PC-3 (cell line): ENCODE measurements at regions not wholly inside any gene's neighbourhood (a gene's known extent, or its start where the extent isn't known, plus 50 kb on each side); places are given as distances from the start of the nearest gene placed in this dataset.

Experiments used
- ATAC-seq: fragments of 200-7000 bp; cut with Tn5 transposase; 2 replicates; pipeline ENCODE4 v1.9.1; 2020; ENCODE audit warnings: mild to moderate bottlenecking, moderate library complexity
- BruUV-seq: library from RNA; stranded (reverse); fragments of 400-500 nt; replicated peaks from 2 replicates; lab custom pipeline; 2021; lab: Mats Ljungman, UMichigan
- CTCF ChIA-PET: fragments of 300-600 bp; sonication (Branson Sonifier 250); formaldehyde crosslinking; loops from one replicate; lab custom pipeline; 2022; ENCODE audit warnings: antibody characterized with exemption; lab: Charles Lee
- POLR2A ChIA-PET: fragments of 300-600 bp; sonication (Branson Sonifier 250); formaldehyde crosslinking; loops from one replicate; lab custom pipeline; 2022; ENCODE audit warnings: antibody characterized with exemption; ENCODE audit not compliant: unreplicated experiment; lab: Charles Lee
- DNase-seq: peaks from one replicate; pipeline ENCODE4 v3.0.0-alpha.2; 2015
- H2AFZ ChIP-seq: fragments of 300-600 bp; sonication (generic); 2 replicates; pipeline ENCODE4 v1.6.0; 2016; ENCODE audit warnings: antibody characterized with exemption, low read length
- H3F3A ChIP-seq: fragments of 300-600 bp; sonication (generic); one replicate; pipeline ENCODE4 v1.6.0; 2017; ENCODE audit warnings: antibody characterized with exemption, low read length, control low read depth, mild to moderate bottlenecking; ENCODE audit not compliant: unreplicated experiment
- H3K27ac ChIP-seq: fragments of 300-600 bp; sonication (generic); 2 replicates; pipeline ENCODE4 v1.5.1; 2016; ENCODE audit warnings: mild to moderate bottlenecking, low read length
- H3K27me3 ChIP-seq: fragments of 300-600 bp; sonication (generic); 2 replicates; pipeline ENCODE4 v1.6.1; 2016; ENCODE audit warnings: low read length, mixed read lengths
- H3K36me3 ChIP-seq: fragments of 300-600 bp; sonication (generic); 2 replicates; pipeline ENCODE4 v1.6.1; 2016; ENCODE audit warnings: low read depth, mixed run types, low read length, mixed read lengths
- H3K4me1 ChIP-seq: fragments of 300-600 bp; sonication (generic); 2 replicates; pipeline ENCODE4 v1.5.1; 2016; ENCODE audit warnings: low read length; ENCODE audit not compliant: insufficient read depth
- H3K4me2 ChIP-seq: fragments of 300-600 bp; sonication (generic); 2 replicates; pipeline ENCODE4 v1.6.0; 2016; ENCODE audit warnings: low read length
- H3K4me3 ChIP-seq: fragments of 300-600 bp; sonication (generic); 2 replicates; pipeline ENCODE4 v1.5.1; 2016; ENCODE audit warnings: mild to moderate bottlenecking, low read length, mixed read lengths
- H3K79me2 ChIP-seq: fragments of 300-600 bp; sonication (generic); 2 replicates; pipeline ENCODE4 v1.6.1; 2017; ENCODE audit warnings: low read length, mixed read lengths
- H3K9ac ChIP-seq: fragments of 300-600 bp; sonication (generic); 2 replicates; pipeline ENCODE4 v1.6.0; 2016; ENCODE audit warnings: mild to moderate bottlenecking, low read length
- H3K9me2 ChIP-seq: fragments of 300-600 bp; sonication (generic); replicated peaks from 2 replicates; pipeline ENCODE4 v1.6.1; 2016; ENCODE audit warnings: mixed run types, low read length, mixed read lengths
- H3K9me3 ChIP-seq: fragments of 300-600 bp; sonication (generic); 2 replicates; pipeline ENCODE4 v1.6.1; 2016; ENCODE audit warnings: low read length, mixed read lengths
- H4K20me1 ChIP-seq: fragments of 300-600 bp; sonication (generic); 2 replicates; pipeline ENCODE4 v1.6.1; 2016; ENCODE audit warnings: low read length, mixed read lengths
- EZH2 ChIP-seq: fragments of 300-600 bp; sonication (generic); IDR thresholded peaks from one replicate; pipeline ENCODE4 v1.6.1; 2017; ENCODE audit warnings: antibody characterized with exemption, mild to moderate bottlenecking, low read length; ENCODE audit not compliant: unreplicated experiment
- EZH2phosphoT487 ChIP-seq: fragments of 300-600 bp; sonication (generic); IDR thresholded peaks from 2 replicates; pipeline ENCODE4 v1.6.1; 2018; ENCODE audit warnings: mild to moderate bottlenecking, antibody characterized with exemption, low read length, borderline replicate concordance
- intact Hi-C: fragments of 100-400 bp; cut with micrococcal nuclease; formaldehyde crosslinking; loops from 2 replicates; pipeline ENCODE4 v1.9.0; 2023
- TF ChIP-seq, protein P1 (sequence below): fragments of 300-600 bp; sonication (generic); conservative IDR thresholded peaks from 2 replicates; pipeline ENCODE4 v1.5.1; 2017; ENCODE audit warnings: antibody characterized with exemption, low read depth, mild to moderate bottlenecking, low read length

DNA sequence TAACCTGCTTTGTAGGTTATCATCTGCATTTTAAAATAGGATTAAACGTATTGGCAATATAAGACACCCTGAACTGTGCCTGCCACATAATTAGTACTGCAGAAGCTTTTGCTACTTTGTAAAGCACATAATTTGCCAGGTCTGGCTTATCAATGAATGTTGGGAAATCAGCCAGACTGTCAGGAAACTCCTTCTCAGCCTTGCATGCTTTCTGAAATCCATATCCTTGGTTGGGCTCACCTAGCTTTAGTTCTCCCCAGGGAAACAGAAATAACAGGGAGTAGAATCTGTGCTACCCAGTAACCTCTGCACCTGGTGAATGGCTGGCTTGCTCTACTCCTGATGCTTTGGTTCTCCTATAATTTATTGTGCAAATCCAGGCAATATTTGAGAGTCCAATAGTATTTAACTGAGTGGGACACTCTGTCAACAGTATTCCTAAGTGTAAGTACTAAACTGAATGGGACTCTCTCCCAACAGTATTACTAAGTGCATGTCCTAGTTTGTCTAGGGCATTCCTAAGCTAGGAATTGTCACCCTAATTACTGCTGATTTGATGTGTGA, 354.5 kb downstream of the WDR72 start:
- DNase-seq (no peak), ATAC-seq (no peak)
- TF ChIP-seq EZH2phosphoT487 = no peak
- TF ChIP-seq EZH2 = no peak
- TF ChIP-seq, protein P1, sequence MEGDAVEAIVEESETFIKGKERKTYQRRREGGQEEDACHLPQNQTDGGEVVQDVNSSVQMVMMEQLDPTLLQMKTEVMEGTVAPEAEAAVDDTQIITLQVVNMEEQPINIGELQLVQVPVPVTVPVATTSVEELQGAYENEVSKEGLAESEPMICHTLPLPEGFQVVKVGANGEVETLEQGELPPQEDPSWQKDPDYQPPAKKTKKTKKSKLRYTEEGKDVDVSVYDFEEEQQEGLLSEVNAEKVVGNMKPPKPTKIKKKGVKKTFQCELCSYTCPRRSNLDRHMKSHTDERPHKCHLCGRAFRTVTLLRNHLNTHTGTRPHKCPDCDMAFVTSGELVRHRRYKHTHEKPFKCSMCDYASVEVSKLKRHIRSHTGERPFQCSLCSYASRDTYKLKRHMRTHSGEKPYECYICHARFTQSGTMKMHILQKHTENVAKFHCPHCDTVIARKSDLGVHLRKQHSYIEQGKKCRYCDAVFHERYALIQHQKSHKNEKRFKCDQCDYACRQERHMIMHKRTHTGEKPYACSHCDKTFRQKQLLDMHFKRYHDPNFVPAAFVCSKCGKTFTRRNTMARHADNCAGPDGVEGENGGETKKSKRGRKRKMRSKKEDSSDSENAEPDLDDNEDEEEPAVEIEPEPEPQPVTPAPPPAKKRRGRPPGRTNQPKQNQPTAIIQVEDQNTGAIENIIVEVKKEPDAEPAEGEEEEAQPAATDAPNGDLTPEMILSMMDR = no peak
- intact Hi-C loops = no loop called here
- no peaks in the 10 kb centered on the region for H3K9me3 ChIP-seq
- no peaks in the 10 kb centered on the region for H3K79me2 ChIP-seq
- H3F3A ChIP-seq = no peaks in the 10 kb centered on the region
- no peak overlapping the region for H3K4me2 ChIP-seq
- H4K20me1 ChIP-seq = no peaks in the 10 kb centered on the region
- no peaks in the 10 kb centered on the region for H3K27me3 ChIP-seq
- H2AFZ ChIP-seq = no peak overlapping the region
- CTCF ChIA-PET = no interaction called here
- H3K9ac ChIP-seq = no peak overlapping the region
- POLR2A ChIA-PET = no interaction called here
- BruUV-seq = no TSS peak
- no peak overlapping the region for H3K27ac ChIP-seq
- H3K4me3 ChIP-seq = no peak overlapping the region
- no peaks in the 10 kb centered on the region for H3K36me3 ChIP-seq
- no peaks in the 10 kb centered on the region for H3K4me1 ChIP-seq
- H3K9me2 ChIP-seq = no peaks in the 10 kb centered on the region

DNA sequence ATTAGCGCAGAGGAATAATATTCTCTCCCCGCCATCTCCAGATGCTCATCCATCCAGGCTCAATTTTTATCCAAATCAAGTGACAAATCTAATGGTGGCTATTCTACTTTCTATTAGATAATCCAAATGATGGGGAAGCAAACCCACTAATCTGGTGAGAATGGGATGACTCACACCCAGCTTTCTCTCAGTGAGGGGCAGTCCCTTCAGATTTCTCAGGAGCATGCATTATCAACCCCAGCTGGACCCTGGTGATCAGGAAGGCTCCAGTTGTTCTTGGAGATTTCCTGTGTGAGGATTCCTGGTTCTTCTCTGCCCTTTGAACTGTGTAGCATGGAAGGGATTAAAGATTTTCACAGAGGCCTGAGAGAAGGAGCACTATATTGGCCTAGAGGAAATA, 358.0 kb downstream of the WDR72 start:
- POLR2A ChIA-PET = no interaction called here
- BruUV-seq = no TSS peak
- H3K9me2 ChIP-seq = no peaks in the 10 kb centered on the region

DNA sequence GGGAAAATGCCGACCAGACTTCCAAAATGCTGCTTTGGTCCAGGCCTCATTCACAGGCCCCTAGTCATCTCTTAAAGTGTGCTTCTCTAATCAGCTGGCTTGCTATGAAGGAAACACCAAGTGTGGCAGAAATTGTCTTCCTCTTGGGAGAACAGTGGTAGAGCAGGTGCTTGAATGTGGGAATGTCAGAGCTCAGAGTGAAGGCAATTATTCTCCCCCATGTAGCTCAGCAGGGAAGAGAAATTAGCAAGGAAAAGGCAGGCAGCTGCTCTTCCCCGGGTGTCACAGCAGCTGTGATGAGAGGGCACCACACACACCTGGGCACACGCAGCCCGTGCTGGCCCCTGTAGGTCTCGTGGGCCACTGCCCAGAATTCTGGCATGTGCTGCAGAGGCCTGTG, 358.5 kb downstream of the WDR72 start:
- no peak overlapping the region for H3K4me2 ChIP-seq
- no peaks in the 10 kb centered on the region for H3K4me1 ChIP-seq
- H2AFZ ChIP-seq = no peak overlapping the region
- CTCF ChIA-PET = no interaction called here
- no peak overlapping the region for H3K9ac ChIP-seq
- POLR2A ChIA-PET = no interaction called here
- H3K4me3 ChIP-seq = no peak overlapping the region
- ATAC-seq = no peak
- H3K79me2 ChIP-seq = no peaks in the 10 kb centered on the region
- H4K20me1 ChIP-seq = no peaks in the 10 kb centered on the region
- H3K27me3 ChIP-seq = no peaks in the 10 kb centered on the region
- no peaks in the 10 kb centered on the region for H3K9me2 ChIP-seq
- intact Hi-C loops = no loop called here
- H3K36me3 ChIP-seq = no peaks in the 10 kb centered on the region
- TF ChIP-seq, protein P1 = no peak
- TF ChIP-seq EZH2 (no peak), EZH2phosphoT487 (no peak)
- no peak overlapping the region for H3K27ac ChIP-seq
- no peaks in the 10 kb centered on the region for H3K9me3 ChIP-seq
- no TSS peak for BruUV-seq
- no peaks in the 10 kb centered on the region for H3F3A ChIP-seq
- DNase-seq = no peak

More for the DNA sequence above, 358.0 kb downstream of the WDR72 start:
- Histone ChIP-seq H3K4me1 (no peaks in the 10 kb centered on the region), H3K4me2 (no peak overlapping the region), H3K4me3 (no peak overlapping the region), H2AFZ (no peak overlapping the region), H3K27me3 (no peaks in the 10 kb centered on the region), H3K9me3 (no peaks in the 10 kb centered on the region), H3K9ac (no peak overlapping the region), H4K20me1 (no peaks in the 10 kb centered on the region), H3K36me3 (no peaks in the 10 kb centered on the region), H3F3A (no peaks in the 10 kb centered on the region), H3K27ac (no peak overlapping the region), H3K79me2 (no peaks in the 10 kb centered on the region)
- CTCF ChIA-PET = no interaction called here
- DNase-seq = no peak
- TF ChIP-seq EZH2 = no peak
- TF ChIP-seq, protein P1 = no peak
- no peak for TF ChIP-seq EZH2phosphoT487
- no peak for ATAC-seq
- intact Hi-C loops = no loop called here
